CD14-positive monocyte (primary cell): ENCODE measurements at regions not wholly inside any gene's neighbourhood (a gene's known extent, or its start where the extent isn't known, plus 50 kb on each side); places are given as distances from the start of the nearest gene placed in this dataset.

Experiments
- DNase-seq, 3 donors: peaks; one replicate each; pipeline ENCODE4 v3.0.0-alpha.2; 2011 to 2022
- H2AFZ ChIP-seq: 2 replicates; pipeline ENCODE4 v1.6.0; 2012; ENCODE audit warnings: mild to moderate bottlenecking, low read depth, low read length, inconsistent platforms; ENCODE audit not compliant: insufficient read depth, poor library complexity, severe bottlenecking
- H3K27ac ChIP-seq, 2 donors: 1 replicate in 1 of 2; 2 replicates in 1 of 2; pipeline ENCODE4 v1.5.1; 2012 to 2013; ENCODE audit warnings: low read length in 2 of 2, control low read depth in 1 of 2, inconsistent platforms in 1 of 2, low read depth in 1 of 2, mild to moderate bottlenecking in 1 of 2
- H3K27me3 ChIP-seq, 2 donors: one replicate each; pipeline versions ENCODE4 v1.6.0 to v1.6.1; 2011 to 2013; ENCODE audit warnings: low read length in 2 of 2; ENCODE audit not compliant: control insufficient read depth in 2 of 2, insufficient read depth in 2 of 2
- H3K36me3 ChIP-seq, 2 donors: replicated peaks in 1 of 2; 1 replicate in 1 of 2; 2 replicates in 1 of 2; pipeline versions ENCODE4 v1.5.1 to v1.6.1; 2012 to 2013; ENCODE audit warnings: low read length in 2 of 2, control low read depth in 1 of 2, inconsistent platforms in 1 of 2, mild to moderate bottlenecking in 1 of 2; ENCODE audit not compliant: insufficient read depth in 2 of 2, control insufficient read depth in 1 of 2
- H3K4me1 ChIP-seq, 2 donors: 1 replicate in 1 of 2; 2 replicates in 1 of 2; pipeline versions ENCODE4 v1.5.1 to v1.6.1; 2012 to 2013; ENCODE audit warnings: low read length in 2 of 2, control low read depth in 1 of 2, inconsistent platforms in 1 of 2, mild to moderate bottlenecking in 1 of 2, moderate library complexity in 1 of 2; ENCODE audit not compliant: insufficient read depth in 2 of 2, control insufficient read depth in 1 of 2
- H3K4me2 ChIP-seq: replicated peaks from 2 replicates; pipeline ENCODE3; 2012; ENCODE audit warnings: low read length, moderate library complexity, mild to moderate bottlenecking; ENCODE audit not compliant: poor library complexity, severe bottlenecking; ENCODE audit errors: extremely low read depth
- H3K4me3 ChIP-seq, 3 experiments: fragments of 200-600 bp in 1 of 3; sonication (generic) in 1 of 3; replicated peaks in 1 of 3; 1 replicate in 2 of 3; 2 replicates in 1 of 3; pipeline ENCODE4 v1.5.1; 2011 to 2013; ENCODE audit warnings: low read length in 3 of 3, mild to moderate bottlenecking in 3 of 3, control low read depth in 2 of 3, low read depth in 2 of 3, inconsistent platforms in 1 of 3, moderate library complexity in 1 of 3
- H3K79me2 ChIP-seq: 2 replicates; pipeline ENCODE4 v1.6.0; 2012; ENCODE audit warnings: mild to moderate bottlenecking, control low read depth, inconsistent platforms, low read length, moderate library complexity; ENCODE audit not compliant: insufficient read depth
- H3K9ac ChIP-seq: 2 replicates; pipeline ENCODE4 v1.6.0; 2017; ENCODE audit warnings: low read length, mild to moderate bottlenecking; ENCODE audit not compliant: insufficient read depth, poor library complexity, severe bottlenecking
- H3K9me3 ChIP-seq, 2 donors: replicated peaks in 1 of 2; 1 replicate in 1 of 2; 2 replicates in 1 of 2; pipeline versions ENCODE4 v1.5.1 to v1.6.1; 2012 to 2013; ENCODE audit warnings: low read length in 2 of 2, control low read depth in 1 of 2; ENCODE audit not compliant: control insufficient read depth in 1 of 2, insufficient read depth in 1 of 2
- H4K20me1 ChIP-seq: 2 replicates; pipeline ENCODE4 v1.6.0; 2012; ENCODE audit warnings: mild to moderate bottlenecking, low read length, control low read depth, moderate library complexity; ENCODE audit not compliant: insufficient read depth
- H3K27ac Mint-ChIP-seq, 7 donors: one replicate each; pipeline ENCODE4 v1.8.0; 2020; ENCODE audit warnings: mild to moderate bottlenecking in 7 of 7, mixed read lengths in 7 of 7, moderate library complexity in 6 of 7, inconsistent platforms in 2 of 7
- H3K27me3 Mint-ChIP-seq, 3 donors: one replicate each; pipeline ENCODE4 v1.8.0; 2021 to 2022; ENCODE audit warnings: low read depth in 3 of 3, mild to moderate bottlenecking in 3 of 3, mixed read lengths in 3 of 3, moderate library complexity in 3 of 3, inconsistent platforms in 1 of 3
- H3K36me3 Mint-ChIP-seq, 2 donors: one replicate each; pipeline ENCODE4 v1.8.0; 2020; ENCODE audit warnings: mixed read lengths in 2 of 2, inconsistent platforms in 1 of 2, mild to moderate bottlenecking in 1 of 2
- H3K4me1 Mint-ChIP-seq: one replicate; pipeline ENCODE4 v1.8.0; 2020; ENCODE audit warnings: mild to moderate bottlenecking, mixed read lengths
- H3K4me3 Mint-ChIP-seq, 2 donors: one replicate each; pipeline ENCODE4 v1.8.0; 2020; ENCODE audit warnings: mild to moderate bottlenecking in 2 of 2, mixed read lengths in 2 of 2, moderate library complexity in 1 of 2
- H3K9me3 Mint-ChIP-seq, 7 donors: one replicate each; pipeline ENCODE4 v1.8.0; 2020 to 2022; ENCODE audit warnings: mixed read lengths in 7 of 7, mild to moderate bottlenecking in 6 of 7, moderate library complexity in 6 of 7, inconsistent platforms in 2 of 7
- WGBS: methylation state at CpG from one replicate; pipeline ENCODE4 v1.1.5; 2013; ENCODE audit warnings: missing lambda C conversion rate; ENCODE audit not compliant: insufficient coverage; 5-methylcytosine and 5-hydroxymethylcytosine counted together
- intact Hi-C, 2 donors: fragments of 100-400 bp; cut with micrococcal nuclease; formaldehyde crosslinking; loops; one replicate each; pipeline versions ENCODE4 v1.15.0 to v1.15.1; 2023
- TF ChIP-seq, protein P1 (sequence below): fragments of 200-600 bp; IDR thresholded peaks from one replicate; pipeline ENCODE4 v1.8.0; 2022; ENCODE audit warnings: antibody characterized with exemption, mild to moderate bottlenecking

DNA sequence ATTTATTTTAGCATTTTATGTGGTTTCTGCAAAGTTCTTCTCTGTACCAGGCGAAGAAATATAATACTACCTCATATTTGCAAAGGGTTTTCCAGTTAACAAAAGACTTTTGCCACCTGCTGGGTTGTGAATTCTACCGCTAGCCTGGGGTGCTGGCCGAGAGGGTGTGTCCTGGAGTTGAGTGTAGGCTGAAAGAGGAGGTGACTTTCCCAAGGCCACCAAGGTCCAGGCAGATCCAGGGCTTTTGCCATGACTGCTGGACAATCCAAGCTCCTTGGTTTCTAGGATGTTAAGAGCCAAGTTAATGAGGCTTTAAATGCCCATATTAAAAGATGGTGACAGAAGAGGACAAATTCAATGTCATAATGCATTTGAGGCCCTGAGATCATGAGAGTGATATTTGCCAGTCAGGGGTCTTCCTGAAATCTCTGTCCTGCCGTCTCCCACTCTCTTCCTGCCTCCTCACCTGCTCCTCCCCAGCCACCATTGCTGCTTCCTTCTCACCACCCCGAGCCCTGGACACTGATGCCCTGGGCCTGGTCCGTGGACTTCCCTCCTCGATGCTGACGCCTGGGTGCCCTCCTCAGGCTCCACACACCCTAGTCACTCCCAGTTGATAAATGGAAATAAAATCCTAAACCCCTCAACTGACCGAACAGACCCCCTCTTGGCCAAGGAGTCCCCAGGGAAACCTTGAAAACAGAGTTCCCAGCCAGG is 825.6 kb downstream of the TBC1D22A start:
- TF ChIP-seq, protein P1, sequence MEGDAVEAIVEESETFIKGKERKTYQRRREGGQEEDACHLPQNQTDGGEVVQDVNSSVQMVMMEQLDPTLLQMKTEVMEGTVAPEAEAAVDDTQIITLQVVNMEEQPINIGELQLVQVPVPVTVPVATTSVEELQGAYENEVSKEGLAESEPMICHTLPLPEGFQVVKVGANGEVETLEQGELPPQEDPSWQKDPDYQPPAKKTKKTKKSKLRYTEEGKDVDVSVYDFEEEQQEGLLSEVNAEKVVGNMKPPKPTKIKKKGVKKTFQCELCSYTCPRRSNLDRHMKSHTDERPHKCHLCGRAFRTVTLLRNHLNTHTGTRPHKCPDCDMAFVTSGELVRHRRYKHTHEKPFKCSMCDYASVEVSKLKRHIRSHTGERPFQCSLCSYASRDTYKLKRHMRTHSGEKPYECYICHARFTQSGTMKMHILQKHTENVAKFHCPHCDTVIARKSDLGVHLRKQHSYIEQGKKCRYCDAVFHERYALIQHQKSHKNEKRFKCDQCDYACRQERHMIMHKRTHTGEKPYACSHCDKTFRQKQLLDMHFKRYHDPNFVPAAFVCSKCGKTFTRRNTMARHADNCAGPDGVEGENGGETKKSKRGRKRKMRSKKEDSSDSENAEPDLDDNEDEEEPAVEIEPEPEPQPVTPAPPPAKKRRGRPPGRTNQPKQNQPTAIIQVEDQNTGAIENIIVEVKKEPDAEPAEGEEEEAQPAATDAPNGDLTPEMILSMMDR: no peak
- Histone ChIP-seq H3K27ac (no peak overlapping the region), H3K4me1 (no peaks in the 10 kb centered on the region), H3K9ac (no peak overlapping the region), H4K20me1 (no peaks in the 10 kb centered on the region), H3K79me2 (no peaks in the 10 kb centered on the region), H3K36me3 (no peaks in the 10 kb centered on the region), H2AFZ (no peak overlapping the region), H3K4me2 (no peak overlapping the region), H3K4me3 (no peak overlapping the region), H3K27me3 (no peaks in the 10 kb centered on the region), H3K9me3 (peaks cover 3 to 10% of the 10 kb centered on the region in 2 donors)
- H3K9me3 Mint-ChIP-seq: peaks cover 2 to 8% (median 4%) of the 10 kb centered on the region in 7 donors
- intact Hi-C loops: no loop called here
- no peak overlapping the region for H3K4me3 Mint-ChIP-seq
- H3K4me1 Mint-ChIP-seq: no peaks in the 10 kb centered on the region
- no peak for DNase-seq
- H3K27ac Mint-ChIP-seq: no peak overlapping the region
- peaks cover 0 to 2% (median 2%) of the 10 kb centered on the region in 3 donors for H3K27me3 Mint-ChIP-seq
- WGBS: 82% methylated on average over 8 of the region's 9 CpGs
- H3K36me3 Mint-ChIP-seq: no peaks in the 10 kb centered on the region

GRCh38 chr22:47587361-47587760 is 824.9 kb downstream of the TBC1D22A start:
- TF ChIP-seq, protein P1: no peak
- DNase-seq: no peak
- Histone ChIP-seq H3K27ac (no peak overlapping the region), H2AFZ (no peak overlapping the region), H3K79me2 (no peaks in the 10 kb centered on the region), H3K4me2 (no peak overlapping the region), H4K20me1 (no peaks in the 10 kb centered on the region), H3K4me1 (no peaks in the 10 kb centered on the region), H3K4me3 (no peak overlapping the region), H3K27me3 (no peaks in the 10 kb centered on the region), H3K9me3 (peaks cover 3 to 10% of the 10 kb centered on the region in 2 donors), H3K36me3 (no peaks in the 10 kb centered on the region), H3K9ac (no peak overlapping the region)
- WGBS: 93% methylated on average over 4 of the region's 7 CpGs
- H3K27me3 Mint-ChIP-seq: peaks cover 0 to 2% (median 2%) of the 10 kb centered on the region in 3 donors
- no peak overlapping the region for H3K4me3 Mint-ChIP-seq
- intact Hi-C loops: no loop called here
- H3K4me1 Mint-ChIP-seq: no peaks in the 10 kb centered on the region
- no peaks in the 10 kb centered on the region for H3K36me3 Mint-ChIP-seq
- H3K27ac Mint-ChIP-seq: no peak overlapping the region
- peaks cover under 1 to 8% (median 4%) of the 10 kb centered on the region in 7 donors for H3K9me3 Mint-ChIP-seq
